Thymus (tissue), 11 donors: ENCODE measurements at regions not wholly inside any gene's neighbourhood (a gene's known extent, or its start where the extent isn't known, plus 50 kb on each side); places are given as distances from the start of the nearest gene placed in this dataset.

Experiments used
- DNase-seq, 9 donors: peaks; one replicate each; pipeline ENCODE4 v3.0.0-alpha.2; 2013; ENCODE audit warnings: low spot score in 9 of 9, low read depth in 6 of 9, missing footprints in 1 of 9
- H3K27ac ChIP-seq, 2 donors: one replicate each; pipeline ENCODE4 v1.5.1; 2013; ENCODE audit warnings: control low read depth in 1 of 2, low read depth in 1 of 2, low read length in 1 of 2, mild to moderate bottlenecking in 1 of 2, moderate library complexity in 1 of 2
- H3K27me3 ChIP-seq, 2 donors: one replicate each; pipeline ENCODE4 v1.5.1; 2013; ENCODE audit warnings: low read length in 1 of 2; ENCODE audit not compliant: control insufficient read depth in 2 of 2, insufficient read depth in 1 of 2
- H3K36me3 ChIP-seq, 2 donors: one replicate each; pipeline ENCODE4 v1.5.1; 2013; ENCODE audit warnings: low read length in 1 of 2, mild to moderate bottlenecking in 1 of 2, moderate library complexity in 1 of 2; ENCODE audit not compliant: control insufficient read depth in 2 of 2, insufficient read depth in 2 of 2
- H3K4me1 ChIP-seq, 2 donors: one replicate each; pipeline ENCODE4 v1.5.1; 2013; ENCODE audit warnings: low read length in 2 of 2; ENCODE audit not compliant: control insufficient read depth in 2 of 2, insufficient read depth in 2 of 2
- H3K4me3 ChIP-seq, 2 donors: one replicate each; pipeline ENCODE4 v1.5.1; 2013; ENCODE audit warnings: low read length in 2 of 2, control low read depth in 1 of 2, mild to moderate bottlenecking in 1 of 2
- H3K9me3 ChIP-seq, 2 donors: one replicate each; pipeline ENCODE4 v1.5.1; 2013; ENCODE audit warnings: low read length in 1 of 2, mild to moderate bottlenecking in 1 of 2; ENCODE audit not compliant: control insufficient read depth in 2 of 2, insufficient read depth in 1 of 2
- WGBS: extraction: QIAGEN DNeasy Blood & Tissue Kit; methylation state at CpG from one replicate; pipeline ENCODE4 v1.1.7; 2013; 5-methylcytosine and 5-hydroxymethylcytosine counted together
- donor health status: healthy.

- H3K36me3 ChIP-seq: no peaks in the 10 kb centered on the region
- H3K27me3 ChIP-seq: no peaks in the 10 kb centered on the region
- no peaks in the 10 kb centered on the region for H3K9me3 ChIP-seq
- H3K4me3 ChIP-seq: no peak overlapping the region
- no peaks in the 10 kb centered on the region for H3K4me1 ChIP-seq
- H3K27ac ChIP-seq: no peak overlapping the region
- no peak for DNase-seq
Observed at GRCh38 chr4:19324184-19324583, 927.5 kb upstream of the SLIT2 start.

GRCh38 chr4:19319607-19320006 is 932.1 kb upstream of the SLIT2 start:
- WGBS: 94% methylated on average over 1 of the region's 1 CpG
- no peak overlapping the region for H3K27ac ChIP-seq
- H3K4me1 ChIP-seq: no peaks in the 10 kb centered on the region
- no peak overlapping the region for H3K4me3 ChIP-seq
- H3K9me3 ChIP-seq: no peaks in the 10 kb centered on the region
- no peaks in the 10 kb centered on the region for H3K36me3 ChIP-seq
- DNase-seq: no peak
- no peaks in the 10 kb centered on the region for H3K27me3 ChIP-seq

- Histone ChIP-seq H3K36me3 (no peaks in the 10 kb centered on the region), H3K9me3 (no peaks in the 10 kb centered on the region), H3K4me1 (no peaks in the 10 kb centered on the region), H3K4me3 (no peak overlapping the region), H3K27ac (no peak overlapping the region), H3K27me3 (no peaks in the 10 kb centered on the region)
- no peak for DNase-seq
Observed at GRCh38 chr4:19317377-19317776, 934.3 kb upstream of the SLIT2 start.

- Histone ChIP-seq H3K27ac (no peak overlapping the region), H3K4me1 (no peaks in the 10 kb centered on the region), H3K27me3 (no peaks in the 10 kb centered on the region), H3K36me3 (no peaks in the 10 kb centered on the region), H3K4me3 (no peak overlapping the region), H3K9me3 (no peaks in the 10 kb centered on the region)
- no peak for DNase-seq
- 91% methylated on average over 1 of the region's 1 CpG for WGBS
Observed at GRCh38 chr4:19314116-19314515, 937.6 kb upstream of the SLIT2 start.

- Histone ChIP-seq H3K27ac (no peak overlapping the region), H3K36me3 (no peaks in the 10 kb centered on the region), H3K4me3 (no peak overlapping the region), H3K27me3 (no peaks in the 10 kb centered on the region), H3K9me3 (no peaks in the 10 kb centered on the region), H3K4me1 (no peaks in the 10 kb centered on the region)
- no peak for DNase-seq
- WGBS: 66% methylated on average over 2 of the region's 2 CpGs
Observed at GRCh38 chr4:19309378-19309777, 942.3 kb upstream of the SLIT2 start.

GRCh38 chr4:19304028-19304427 is 947.7 kb upstream of the SLIT2 start:
- no peak for DNase-seq
- no peaks in the 10 kb centered on the region for H3K27me3 ChIP-seq
- WGBS: 92% methylated on average over 2 of the region's 2 CpGs
- no peaks in the 10 kb centered on the region for H3K9me3 ChIP-seq
- H3K36me3 ChIP-seq: no peaks in the 10 kb centered on the region
- H3K27ac ChIP-seq: no peak overlapping the region
- no peak overlapping the region for H3K4me3 ChIP-seq
- no peaks in the 10 kb centered on the region for H3K4me1 ChIP-seq

GRCh38 chr4:19301527-19301926 is 950.2 kb upstream of the SLIT2 start:
- H3K36me3 ChIP-seq: no peaks in the 10 kb centered on the region
- H3K27me3 ChIP-seq: no peaks in the 10 kb centered on the region
- H3K9me3 ChIP-seq: no peaks in the 10 kb centered on the region
- DNase-seq: no peak
- H3K27ac ChIP-seq: no peak overlapping the region
- H3K4me1 ChIP-seq: no peaks in the 10 kb centered on the region
- WGBS: 88% methylated on average over 4 of the region's 4 CpGs
- no peak overlapping the region for H3K4me3 ChIP-seq

GRCh38 chr4:19300213-19300612 is 951.5 kb upstream of the SLIT2 start:
- Histone ChIP-seq H3K4me1 (no peaks in the 10 kb centered on the region), H3K36me3 (no peaks in the 10 kb centered on the region), H3K4me3 (no peak overlapping the region), H3K9me3 (no peaks in the 10 kb centered on the region), H3K27me3 (no peaks in the 10 kb centered on the region), H3K27ac (no peak overlapping the region)
- 97% methylated on average over 1 of the region's 1 CpG for WGBS
- DNase-seq: no peak

- no peak overlapping the region for H3K4me3 ChIP-seq
- peaks cover 0 to 2% of the 10 kb centered on the region in 2 donors for H3K9me3 ChIP-seq
- DNase-seq: no peak
- no peaks in the 10 kb centered on the region for H3K27me3 ChIP-seq
- H3K36me3 ChIP-seq: no peaks in the 10 kb centered on the region
- no peaks in the 10 kb centered on the region for H3K4me1 ChIP-seq
- H3K27ac ChIP-seq: no peak overlapping the region
- WGBS: 93% methylated on average over 3 of the region's 3 CpGs
Observed at GRCh38 chr4:19298998-19299397, 952.7 kb upstream of the SLIT2 start.

GRCh38 chr4:19293781-19294180 is 957.9 kb upstream of the SLIT2 start:
- 100% methylated on average over 1 of the region's 1 CpG for WGBS
- no peak for DNase-seq
- Histone ChIP-seq H3K36me3 (no peaks in the 10 kb centered on the region), H3K9me3 (peaks cover 0 to 4% of the 10 kb centered on the region in 2 donors), H3K4me1 (no peaks in the 10 kb centered on the region), H3K27ac (no peak overlapping the region), H3K27me3 (no peaks in the 10 kb centered on the region), H3K4me3 (no peak overlapping the region)
